PC-3 (cell line): ENCODE measurements at regions not wholly inside any gene's neighbourhood (a gene's known extent, or its start where the extent isn't known, plus 50 kb on each side); places are given as distances from the start of the nearest gene placed in this dataset.

Experiments
- ATAC-seq: fragments of 200-7000 bp; cut with Tn5 transposase; 2 replicates; pipeline ENCODE4 v1.9.1; 2020; ENCODE audit warnings: mild to moderate bottlenecking, moderate library complexity
- BruUV-seq: library from RNA; stranded (reverse); fragments of 400-500 nt; replicated peaks from 2 replicates; lab custom pipeline; 2021; lab: Mats Ljungman, UMichigan
- CTCF ChIA-PET: fragments of 300-600 bp; sonication (Branson Sonifier 250); formaldehyde crosslinking; loops from one replicate; lab custom pipeline; 2022; ENCODE audit warnings: antibody characterized with exemption; lab: Charles Lee
- POLR2A ChIA-PET: fragments of 300-600 bp; sonication (Branson Sonifier 250); formaldehyde crosslinking; loops from one replicate; lab custom pipeline; 2022; ENCODE audit warnings: antibody characterized with exemption; ENCODE audit not compliant: unreplicated experiment; lab: Charles Lee
- DNase-seq: peaks from one replicate; pipeline ENCODE4 v3.0.0-alpha.2; 2015
- H2AFZ ChIP-seq: fragments of 300-600 bp; sonication (generic); 2 replicates; pipeline ENCODE4 v1.6.0; 2016; ENCODE audit warnings: antibody characterized with exemption, low read length
- H3F3A ChIP-seq: fragments of 300-600 bp; sonication (generic); one replicate; pipeline ENCODE4 v1.6.0; 2017; ENCODE audit warnings: antibody characterized with exemption, low read length, control low read depth, mild to moderate bottlenecking; ENCODE audit not compliant: unreplicated experiment
- H3K27ac ChIP-seq: fragments of 300-600 bp; sonication (generic); 2 replicates; pipeline ENCODE4 v1.5.1; 2016; ENCODE audit warnings: mild to moderate bottlenecking, low read length
- H3K27me3 ChIP-seq: fragments of 300-600 bp; sonication (generic); 2 replicates; pipeline ENCODE4 v1.6.1; 2016; ENCODE audit warnings: low read length, mixed read lengths
- H3K36me3 ChIP-seq: fragments of 300-600 bp; sonication (generic); 2 replicates; pipeline ENCODE4 v1.6.1; 2016; ENCODE audit warnings: low read depth, mixed run types, low read length, mixed read lengths
- H3K4me1 ChIP-seq: fragments of 300-600 bp; sonication (generic); 2 replicates; pipeline ENCODE4 v1.5.1; 2016; ENCODE audit warnings: low read length; ENCODE audit not compliant: insufficient read depth
- H3K4me2 ChIP-seq: fragments of 300-600 bp; sonication (generic); 2 replicates; pipeline ENCODE4 v1.6.0; 2016; ENCODE audit warnings: low read length
- H3K4me3 ChIP-seq: fragments of 300-600 bp; sonication (generic); 2 replicates; pipeline ENCODE4 v1.5.1; 2016; ENCODE audit warnings: mild to moderate bottlenecking, low read length, mixed read lengths
- H3K79me2 ChIP-seq: fragments of 300-600 bp; sonication (generic); 2 replicates; pipeline ENCODE4 v1.6.1; 2017; ENCODE audit warnings: low read length, mixed read lengths
- H3K9ac ChIP-seq: fragments of 300-600 bp; sonication (generic); 2 replicates; pipeline ENCODE4 v1.6.0; 2016; ENCODE audit warnings: mild to moderate bottlenecking, low read length
- H3K9me2 ChIP-seq: fragments of 300-600 bp; sonication (generic); replicated peaks from 2 replicates; pipeline ENCODE4 v1.6.1; 2016; ENCODE audit warnings: mixed run types, low read length, mixed read lengths
- H3K9me3 ChIP-seq: fragments of 300-600 bp; sonication (generic); 2 replicates; pipeline ENCODE4 v1.6.1; 2016; ENCODE audit warnings: low read length, mixed read lengths
- H4K20me1 ChIP-seq: fragments of 300-600 bp; sonication (generic); 2 replicates; pipeline ENCODE4 v1.6.1; 2016; ENCODE audit warnings: low read length, mixed read lengths
- CTCF ChIP-seq: fragments of 300-600 bp; sonication (generic); conservative IDR thresholded peaks from 2 replicates; pipeline ENCODE4 v1.5.1; 2017; ENCODE audit warnings: antibody characterized with exemption, low read depth, mild to moderate bottlenecking, low read length
- EZH2 ChIP-seq: fragments of 300-600 bp; sonication (generic); IDR thresholded peaks from one replicate; pipeline ENCODE4 v1.6.1; 2017; ENCODE audit warnings: antibody characterized with exemption, mild to moderate bottlenecking, low read length; ENCODE audit not compliant: unreplicated experiment
- EZH2phosphoT487 ChIP-seq: fragments of 300-600 bp; sonication (generic); IDR thresholded peaks from 2 replicates; pipeline ENCODE4 v1.6.1; 2018; ENCODE audit warnings: mild to moderate bottlenecking, antibody characterized with exemption, low read length, borderline replicate concordance
- intact Hi-C: fragments of 100-400 bp; cut with micrococcal nuclease; formaldehyde crosslinking; loops from 2 replicates; pipeline ENCODE4 v1.9.0; 2023

DNA sequence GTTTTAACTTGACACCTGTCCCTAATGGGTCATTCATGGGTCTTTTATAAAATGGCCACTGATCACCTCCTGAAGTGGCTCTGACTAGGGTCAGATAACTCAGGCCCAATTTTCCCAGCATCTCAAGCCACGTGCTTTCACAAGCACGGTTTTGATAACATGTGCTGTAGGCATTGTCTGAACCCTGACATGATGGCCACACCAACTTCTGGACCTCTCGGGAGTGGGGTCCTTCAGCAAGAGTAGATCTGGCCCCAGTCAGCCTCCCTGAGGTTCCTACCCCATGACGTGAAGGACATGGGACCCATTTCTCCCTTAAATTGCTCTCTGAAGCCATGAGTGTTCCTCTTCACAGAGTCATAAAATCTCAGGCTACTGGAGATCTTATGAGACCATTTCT, 60.4 kb upstream of the CCND1 start:
- TF ChIP-seq EZH2, result no peak
- TF ChIP-seq CTCF, result no peak
- ChIA-PET CTCF (no interaction called here), POLR2A (no interaction called here)
- H3K9ac ChIP-seq, result no peak overlapping the region
- H3K9me3 ChIP-seq, result no peaks in the 10 kb centered on the region
- intact Hi-C loops, result no loop called here
- H3K9me2 ChIP-seq, result no peaks in the 10 kb centered on the region
- H2AFZ ChIP-seq, result no peak overlapping the region
- BruUV-seq, result no TSS peak
- no peak overlapping the region for H3K4me2 ChIP-seq
- no peaks in the 10 kb centered on the region for H4K20me1 ChIP-seq
- no peaks in the 10 kb centered on the region for H3K79me2 ChIP-seq
- no peak for ATAC-seq
- no peaks in the 10 kb centered on the region for H3K4me1 ChIP-seq
- no peak for DNase-seq
- H3F3A ChIP-seq, result no peaks in the 10 kb centered on the region
- no peaks in the 10 kb centered on the region for H3K36me3 ChIP-seq
- H3K4me3 ChIP-seq, result no peak overlapping the region
- peaks cover 19% of the 10 kb centered on the region for H3K27me3 ChIP-seq
- no peak overlapping the region for H3K27ac ChIP-seq

- Histone ChIP-seq H3K4me3 (no peak overlapping the region), H3K27me3 (peaks cover 8% of the 10 kb centered on the region), H3K36me3 (no peaks in the 10 kb centered on the region), H2AFZ (no peak overlapping the region), H3K4me1 (peaks cover 9% of the 10 kb centered on the region), H3K27ac (no peak overlapping the region), H3K9me3 (no peaks in the 10 kb centered on the region), H3K9me2 (no peaks in the 10 kb centered on the region), H3K4me2 (no peak overlapping the region), H4K20me1 (no peaks in the 10 kb centered on the region), H3K79me2 (no peaks in the 10 kb centered on the region), H3F3A (no peaks in the 10 kb centered on the region), H3K9ac (no peak overlapping the region)
- intact Hi-C loops, result no loop called here
- CTCF ChIA-PET, result no interaction called here
- ATAC-seq, result no peak
- DNase-seq, result no peak
- BruUV-seq, result no TSS peak
- POLR2A ChIA-PET, result no interaction called here
- no peak for TF ChIP-seq EZH2
- TF ChIP-seq EZH2phosphoT487, result no peak
- TF ChIP-seq CTCF, result no peak
Measured at GRCh38 chr11:69582756-69583467, 58.0 kb upstream of the CCND1 start.

GRCh38 chr11:69584160-69584559, 56.8 kb upstream of the CCND1 start:
- ChIA-PET POLR2A (no interaction called here), CTCF (no interaction called here)

More at GRCh38 chr11:69584160-69584559, 56.8 kb upstream of the CCND1 start:
- Histone ChIP-seq H2AFZ (no peak overlapping the region), H3K79me2 (no peaks in the 10 kb centered on the region), H3K4me1 (peaks cover 18% of the 10 kb centered on the region), H3K27me3 (no peaks in the 10 kb centered on the region), H3K4me3 (no peak overlapping the region), H3K9ac (no peak overlapping the region), H3K4me2 (no peak overlapping the region), H3F3A (no peaks in the 10 kb centered on the region), H3K9me3 (no peaks in the 10 kb centered on the region), H3K9me2 (no peaks in the 10 kb centered on the region), H3K27ac (no peak overlapping the region), H4K20me1 (no peaks in the 10 kb centered on the region), H3K36me3 (no peaks in the 10 kb centered on the region)
- TF ChIP-seq CTCF (no peak), EZH2phosphoT487 (no peak), EZH2 (no peak)
- ATAC-seq, result no peak
- no TSS peak for BruUV-seq
- intact Hi-C loops, result no loop called here
- DNase-seq, result no peak
